GM12801 (cell line): ENCODE measurements at regions not wholly inside any gene's neighbourhood (a gene's known extent, or its start where the extent isn't known, plus 50 kb on each side); places are given as distances from the start of the nearest gene placed in this dataset.

Experiments
- TF ChIP-seq, protein P1 (sequence below): IDR thresholded peaks from one replicate; pipeline ENCODE4 v1.5.1; 2011; ENCODE audit warnings: control low read depth; ENCODE audit not compliant: insufficient read length; ENCODE audit errors: extremely low read depth

DNA sequence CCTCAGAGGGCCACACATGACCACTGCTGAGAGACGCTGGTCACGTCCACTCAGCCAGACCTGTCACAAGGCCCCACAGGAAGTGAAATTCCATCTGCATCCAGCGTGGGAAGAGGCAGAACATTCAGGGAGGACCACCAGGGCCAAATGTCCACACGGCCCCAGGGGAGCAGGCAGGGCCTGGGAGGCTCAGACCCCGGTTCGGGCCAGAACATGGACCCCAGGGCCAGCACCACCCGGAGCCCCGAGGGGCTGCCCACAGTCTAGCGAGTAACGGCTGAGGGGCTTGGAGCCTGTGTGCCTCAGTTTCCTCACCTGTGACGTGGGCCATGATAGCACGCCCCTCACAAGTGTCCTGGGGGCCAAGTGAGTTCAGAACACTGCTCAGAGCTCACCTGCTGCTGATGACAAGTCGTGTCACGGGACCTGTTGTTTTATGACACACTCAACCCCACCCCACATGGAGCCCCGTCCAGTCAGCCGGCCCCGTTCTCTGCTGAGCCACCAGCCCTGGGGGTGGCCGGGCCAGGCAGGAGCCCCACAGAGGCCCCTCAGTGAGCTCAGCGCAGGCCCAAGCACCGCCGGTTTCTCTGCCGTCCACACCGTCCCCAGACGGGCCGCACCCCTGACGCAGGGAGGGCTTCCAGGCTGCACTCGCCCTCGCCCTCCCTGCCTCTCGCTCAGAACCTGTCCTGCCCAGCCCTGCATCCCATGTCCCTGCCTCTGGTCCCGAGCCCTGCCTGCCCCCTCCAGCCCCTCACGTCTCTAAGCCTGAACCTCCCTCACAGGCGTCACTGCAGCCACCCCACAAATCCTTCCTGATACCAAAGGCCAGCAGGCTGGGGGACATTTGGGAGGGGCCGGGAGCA lies 79.5 kb upstream of the GALNT9 start:
- TF ChIP-seq, protein P1, sequence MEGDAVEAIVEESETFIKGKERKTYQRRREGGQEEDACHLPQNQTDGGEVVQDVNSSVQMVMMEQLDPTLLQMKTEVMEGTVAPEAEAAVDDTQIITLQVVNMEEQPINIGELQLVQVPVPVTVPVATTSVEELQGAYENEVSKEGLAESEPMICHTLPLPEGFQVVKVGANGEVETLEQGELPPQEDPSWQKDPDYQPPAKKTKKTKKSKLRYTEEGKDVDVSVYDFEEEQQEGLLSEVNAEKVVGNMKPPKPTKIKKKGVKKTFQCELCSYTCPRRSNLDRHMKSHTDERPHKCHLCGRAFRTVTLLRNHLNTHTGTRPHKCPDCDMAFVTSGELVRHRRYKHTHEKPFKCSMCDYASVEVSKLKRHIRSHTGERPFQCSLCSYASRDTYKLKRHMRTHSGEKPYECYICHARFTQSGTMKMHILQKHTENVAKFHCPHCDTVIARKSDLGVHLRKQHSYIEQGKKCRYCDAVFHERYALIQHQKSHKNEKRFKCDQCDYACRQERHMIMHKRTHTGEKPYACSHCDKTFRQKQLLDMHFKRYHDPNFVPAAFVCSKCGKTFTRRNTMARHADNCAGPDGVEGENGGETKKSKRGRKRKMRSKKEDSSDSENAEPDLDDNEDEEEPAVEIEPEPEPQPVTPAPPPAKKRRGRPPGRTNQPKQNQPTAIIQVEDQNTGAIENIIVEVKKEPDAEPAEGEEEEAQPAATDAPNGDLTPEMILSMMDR: no peak

DNA sequence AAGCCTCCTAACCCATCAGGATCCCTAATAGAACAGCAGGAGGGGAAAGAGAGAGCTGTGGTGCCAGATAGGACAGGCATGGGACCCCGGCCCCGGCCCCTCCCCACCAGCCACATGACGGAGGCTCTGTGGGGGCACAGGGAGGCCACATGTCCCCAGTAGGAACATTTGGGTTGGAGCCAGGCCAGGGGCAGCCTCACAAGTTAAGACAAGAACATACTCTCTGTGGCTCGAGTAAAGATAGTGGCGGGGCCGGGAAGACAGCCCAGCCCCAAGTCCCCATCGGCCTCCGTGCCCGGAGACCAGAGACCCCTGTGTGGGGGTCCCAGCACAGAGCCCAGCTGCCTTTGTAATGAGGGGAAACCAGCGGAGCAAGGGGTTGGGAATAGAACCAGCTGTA lies 78.6 kb upstream of the GALNT9 start:
- TF ChIP-seq, protein P1: no peak

- TF ChIP-seq, protein P1: no peak
Measured at GRCh38 chr12:132407451-132407961, 78.1 kb upstream of the GALNT9 start.

GRCh38 chr12:132406493-132407450 lies 77.4 kb upstream of the GALNT9 start:
- TF ChIP-seq, protein P1: no peak

DNA sequence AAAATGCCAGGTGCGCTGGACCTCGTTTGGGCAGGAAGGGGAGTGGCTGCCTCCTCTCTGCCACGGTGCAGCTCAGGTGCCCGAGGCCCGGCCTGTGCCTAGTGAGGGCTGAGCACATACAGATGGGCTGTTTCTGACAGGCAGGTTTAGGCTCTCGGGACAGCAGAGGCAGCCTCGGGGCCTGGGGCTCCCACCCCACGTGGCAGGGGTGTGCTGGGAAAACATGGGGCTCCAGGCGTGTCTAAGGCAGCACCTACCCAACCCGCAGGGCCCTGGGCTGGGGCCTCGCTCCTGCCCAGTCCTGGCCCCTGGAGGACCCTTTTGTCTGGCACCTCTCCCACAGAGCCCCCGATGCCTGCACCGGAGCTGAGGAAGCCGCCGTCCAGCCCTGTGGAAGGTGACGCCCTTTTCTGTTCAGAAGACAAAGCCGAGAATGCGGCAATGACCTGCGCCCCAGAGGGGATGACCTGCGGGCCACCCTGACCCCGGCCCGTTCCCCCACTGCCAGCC lies 76.4 kb upstream of the GALNT9 start:
- TF ChIP-seq, protein P1: no peak

DNA sequence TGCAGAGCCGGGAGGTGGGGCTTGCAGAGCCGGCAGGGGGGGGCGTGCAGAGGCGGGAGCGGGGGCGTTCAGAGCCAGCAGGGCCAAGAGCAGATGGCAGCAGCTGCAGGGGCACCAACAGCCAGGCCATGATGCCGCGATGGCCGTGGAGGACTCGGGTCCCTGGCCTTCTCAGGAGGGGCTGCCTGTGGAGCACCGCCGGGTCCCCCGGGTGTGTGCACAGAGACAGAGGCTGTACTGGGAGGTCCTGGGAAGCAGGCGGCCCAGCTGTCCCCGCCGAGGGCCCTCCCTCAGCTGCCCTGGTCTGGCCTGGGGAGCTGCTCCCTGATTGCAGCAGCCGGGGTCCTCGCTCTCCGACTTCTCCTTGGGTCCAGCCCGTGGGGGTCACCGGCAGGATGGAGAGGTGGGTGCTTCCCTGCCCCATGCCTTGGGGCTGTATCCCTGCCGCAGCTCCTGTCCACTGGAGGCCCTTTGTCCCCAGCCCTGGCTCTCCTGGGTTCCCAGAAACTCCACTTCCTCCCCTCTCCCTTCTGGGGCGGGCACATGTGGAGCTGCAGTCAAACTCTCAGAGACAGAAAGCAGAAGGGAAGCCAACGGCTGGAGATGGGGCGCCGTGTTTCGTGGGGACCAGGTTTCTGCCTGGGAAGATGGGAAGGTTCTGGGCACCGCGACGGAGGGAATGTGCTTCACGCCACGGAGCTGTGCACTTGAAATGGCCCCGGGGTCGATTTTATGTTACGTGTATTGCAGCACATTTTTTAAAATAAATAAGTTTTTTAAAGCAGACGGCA lies 75.8 kb upstream of the GALNT9 start:
- TF ChIP-seq, protein P1: no peak
